ENCODE measurements at regions not wholly inside any gene's neighbourhood (a gene's known extent, or its start where the extent isn't known, plus 50 kb on each side); places are given as distances from the start of the nearest gene placed in this dataset.

DNA sequence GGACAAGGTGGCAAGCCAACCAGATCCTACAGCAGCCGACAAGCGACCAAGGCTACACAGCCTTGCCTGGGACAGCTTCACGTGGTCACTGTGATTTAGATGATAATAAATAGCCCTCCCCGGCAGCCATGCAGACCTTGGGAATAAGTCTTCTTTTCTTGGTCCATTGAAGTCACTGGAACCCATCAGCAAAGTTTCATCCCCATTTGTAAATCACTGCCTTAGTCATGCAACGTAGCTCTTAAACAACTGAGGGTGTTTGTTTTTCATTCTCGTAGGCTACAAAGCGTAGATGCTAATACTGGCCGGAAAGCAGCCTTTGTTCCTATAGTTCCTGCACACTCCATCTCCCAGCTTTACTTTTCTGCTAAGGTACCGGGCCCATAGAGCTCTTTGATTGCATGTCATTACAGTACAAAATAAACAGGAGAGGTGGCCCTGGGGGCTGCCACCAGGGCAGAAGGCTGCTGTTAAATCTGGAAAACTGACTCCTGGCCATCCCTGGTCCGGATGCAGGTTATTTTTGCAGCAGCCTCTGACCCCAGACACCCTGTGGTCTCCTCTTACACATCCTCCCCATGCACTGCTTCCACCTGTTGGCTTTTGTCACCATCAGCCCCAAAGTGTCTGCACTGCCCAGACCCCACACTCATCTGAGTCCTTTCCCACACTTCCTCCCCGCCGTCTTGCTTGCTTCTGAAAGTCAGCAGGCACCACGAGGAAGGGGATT is 105.5 kb downstream of the TOMM20 start:
- ChIA-PET POLR2A (interaction anchor here (0.5 to 1.0 kb wide), 4 partner anchors 11 to 479 kb away, joined by 3 to 4 read pairs (median 3); no protein-coding TSS in a partner anchor), CTCF (interaction anchor here (0.5 to 1.4 kb wide), 7 partner anchors 11 to 60 kb away, joined by 3 to 4 read pairs (median 3); no protein-coding TSS in a partner anchor)
- Histone ChIP-seq H3K4me3 (ENCODE audit: low read depth, low read length) (no peak overlapping the region), H3K9me3 (ENCODE audit: control insufficient read depth, insufficient read depth, low read depth, low read length) (no peaks in the 10 kb centered on the region), H3K36me3 (ENCODE audit: control insufficient read depth in 2 of 2, insufficient read depth in 1 of 2, low read length in 2 of 2) (no peaks in the 10 kb centered on the region), H3K27ac (ENCODE audit: extremely low read depth, low read depth, low read length) (no peak overlapping the region), H3K4me1 (ENCODE audit: control insufficient read depth, insufficient read depth, low read length) (no peaks in the 10 kb centered on the region)
- TF ChIP-seq, protein P1, sequence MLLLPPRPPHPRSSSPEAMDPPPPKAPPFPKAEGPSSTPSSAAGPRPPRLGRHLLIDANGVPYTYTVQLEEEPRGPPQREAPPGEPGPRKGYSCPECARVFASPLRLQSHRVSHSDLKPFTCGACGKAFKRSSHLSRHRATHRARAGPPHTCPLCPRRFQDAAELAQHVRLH (tag by site-specific recombination; IDR thresholded peaks at IDR 0.05) = no peak
- TF ChIP-seq SCRT2 (tag by site-specific recombination; IDR thresholded peaks at IDR 0.05) = peak; percentile 81
- TF ChIP-seq ZNF544 (tag by site-specific recombination; IDR thresholded peaks at IDR 0.05) = no peak
- no peak for TF ChIP-seq SP3 (tag by site-specific recombination; IDR thresholded peaks at IDR 0.05)

DNA sequence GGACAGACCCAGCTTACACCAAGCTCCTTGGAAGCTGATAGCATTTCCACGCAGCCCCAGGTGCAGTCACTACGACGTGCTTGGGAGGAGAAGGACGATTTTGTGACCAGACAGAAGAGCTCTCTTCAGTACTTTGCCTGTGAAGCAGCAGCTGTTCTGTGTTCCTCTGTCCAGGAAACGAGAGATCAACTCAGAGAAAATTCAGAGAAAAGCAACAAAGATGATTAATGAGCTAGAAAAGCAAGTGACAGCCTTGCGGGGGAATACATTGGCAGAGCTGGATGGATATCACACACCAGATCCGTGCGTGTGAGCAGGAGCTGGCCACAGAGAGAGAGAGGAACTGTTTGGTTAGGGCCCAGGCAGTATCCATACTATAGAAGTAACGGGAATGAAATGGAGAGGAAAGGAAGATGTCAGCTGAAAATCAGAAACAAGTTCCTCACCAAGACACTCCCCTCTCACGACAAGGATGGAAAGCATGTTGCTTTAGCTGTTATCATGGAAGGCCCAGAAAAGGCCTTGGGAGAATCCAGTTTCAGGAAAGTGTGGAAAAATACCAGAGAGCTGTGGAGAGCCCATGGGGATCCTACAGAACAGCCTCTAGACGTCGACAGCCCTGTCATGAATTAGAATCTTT is 106.2 kb downstream of the TOMM20 start:
- Histone ChIP-seq H3K36me3 (ENCODE audit: control insufficient read depth in 2 of 2, insufficient read depth in 1 of 2, low read length in 2 of 2) (no peaks in the 10 kb centered on the region), H3K9me3 (ENCODE audit: control insufficient read depth, insufficient read depth, low read depth, low read length) (no peaks in the 10 kb centered on the region), H3K27ac (ENCODE audit: extremely low read depth, low read depth, low read length) (no peak overlapping the region), H3K4me3 (ENCODE audit: low read depth, low read length) (no peak overlapping the region), H3K4me1 (ENCODE audit: control insufficient read depth, insufficient read depth, low read length) (no peaks in the 10 kb centered on the region)
- POLR2A ChIA-PET = interaction anchor here (0.5 to 1.0 kb wide), 3 partner anchors 11 to 95 kb away, joined by 3 to 4 read pairs (median 3); no protein-coding TSS in a partner anchor
- CTCF ChIA-PET = interaction anchor here (0.7 to 1.2 kb wide), 6 partner anchors 10 to 61 kb away, joined by 3 read pairs; no protein-coding TSS in a partner anchor
- TF ChIP-seq GLIS2 (tag by site-specific recombination; IDR thresholded peaks at IDR 0.05) (no peak), ZFHX2 (tag by site-specific recombination; conservative IDR thresholded peaks at IDR 0.05) (no peak), ZNF138 (tag by site-specific recombination; IDR thresholded peaks at IDR 0.05; ENCODE audit: borderline replicate concordance) (no peak), ZNF747 (tag by site-specific recombination; IDR thresholded peaks at IDR 0.05) (no peak), KLF9 (tag by site-specific recombination; IDR thresholded peaks at IDR 0.05; ENCODE audit: low read depth) (no peak), ZNF654 (tag by site-specific recombination; IDR thresholded peaks at IDR 0.05; ENCODE audit: low read depth) (no peak), ZNF248 (tag by site-specific recombination; IDR thresholded peaks at IDR 0.05) (no peak), IKZF3 (tag by site-specific recombination; IDR thresholded peaks at IDR 0.05) (no peak), ZNF335 (tag by site-specific recombination; conservative IDR thresholded peaks at IDR 0.05) (no peak), ZNF555 (tag by site-specific recombination; conservative IDR thresholded peaks at IDR 0.05) (no peak), ZNF354C (tag by site-specific recombination; IDR thresholded peaks at IDR 0.05; ENCODE audit: borderline replicate concordance, low read depth) (no peak)
- TF ChIP-seq, protein P2, sequence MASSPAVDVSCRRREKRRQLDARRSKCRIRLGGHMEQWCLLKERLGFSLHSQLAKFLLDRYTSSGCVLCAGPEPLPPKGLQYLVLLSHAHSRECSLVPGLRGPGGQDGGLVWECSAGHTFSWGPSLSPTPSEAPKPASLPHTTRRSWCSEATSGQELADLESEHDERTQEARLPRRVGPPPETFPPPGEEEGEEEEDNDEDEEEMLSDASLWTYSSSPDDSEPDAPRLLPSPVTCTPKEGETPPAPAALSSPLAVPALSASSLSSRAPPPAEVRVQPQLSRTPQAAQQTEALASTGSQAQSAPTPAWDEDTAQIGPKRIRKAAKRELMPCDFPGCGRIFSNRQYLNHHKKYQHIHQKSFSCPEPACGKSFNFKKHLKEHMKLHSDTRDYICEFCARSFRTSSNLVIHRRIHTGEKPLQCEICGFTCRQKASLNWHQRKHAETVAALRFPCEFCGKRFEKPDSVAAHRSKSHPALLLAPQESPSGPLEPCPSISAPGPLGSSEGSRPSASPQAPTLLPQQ (tag by site-specific recombination; IDR thresholded peaks at IDR 0.05) = no peak
- TF ChIP-seq, protein P3, sequence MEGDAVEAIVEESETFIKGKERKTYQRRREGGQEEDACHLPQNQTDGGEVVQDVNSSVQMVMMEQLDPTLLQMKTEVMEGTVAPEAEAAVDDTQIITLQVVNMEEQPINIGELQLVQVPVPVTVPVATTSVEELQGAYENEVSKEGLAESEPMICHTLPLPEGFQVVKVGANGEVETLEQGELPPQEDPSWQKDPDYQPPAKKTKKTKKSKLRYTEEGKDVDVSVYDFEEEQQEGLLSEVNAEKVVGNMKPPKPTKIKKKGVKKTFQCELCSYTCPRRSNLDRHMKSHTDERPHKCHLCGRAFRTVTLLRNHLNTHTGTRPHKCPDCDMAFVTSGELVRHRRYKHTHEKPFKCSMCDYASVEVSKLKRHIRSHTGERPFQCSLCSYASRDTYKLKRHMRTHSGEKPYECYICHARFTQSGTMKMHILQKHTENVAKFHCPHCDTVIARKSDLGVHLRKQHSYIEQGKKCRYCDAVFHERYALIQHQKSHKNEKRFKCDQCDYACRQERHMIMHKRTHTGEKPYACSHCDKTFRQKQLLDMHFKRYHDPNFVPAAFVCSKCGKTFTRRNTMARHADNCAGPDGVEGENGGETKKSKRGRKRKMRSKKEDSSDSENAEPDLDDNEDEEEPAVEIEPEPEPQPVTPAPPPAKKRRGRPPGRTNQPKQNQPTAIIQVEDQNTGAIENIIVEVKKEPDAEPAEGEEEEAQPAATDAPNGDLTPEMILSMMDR (tag by site-specific recombination; IDR thresholded peaks at IDR 0.05) = no peak
- TF ChIP-seq, protein P4, sequence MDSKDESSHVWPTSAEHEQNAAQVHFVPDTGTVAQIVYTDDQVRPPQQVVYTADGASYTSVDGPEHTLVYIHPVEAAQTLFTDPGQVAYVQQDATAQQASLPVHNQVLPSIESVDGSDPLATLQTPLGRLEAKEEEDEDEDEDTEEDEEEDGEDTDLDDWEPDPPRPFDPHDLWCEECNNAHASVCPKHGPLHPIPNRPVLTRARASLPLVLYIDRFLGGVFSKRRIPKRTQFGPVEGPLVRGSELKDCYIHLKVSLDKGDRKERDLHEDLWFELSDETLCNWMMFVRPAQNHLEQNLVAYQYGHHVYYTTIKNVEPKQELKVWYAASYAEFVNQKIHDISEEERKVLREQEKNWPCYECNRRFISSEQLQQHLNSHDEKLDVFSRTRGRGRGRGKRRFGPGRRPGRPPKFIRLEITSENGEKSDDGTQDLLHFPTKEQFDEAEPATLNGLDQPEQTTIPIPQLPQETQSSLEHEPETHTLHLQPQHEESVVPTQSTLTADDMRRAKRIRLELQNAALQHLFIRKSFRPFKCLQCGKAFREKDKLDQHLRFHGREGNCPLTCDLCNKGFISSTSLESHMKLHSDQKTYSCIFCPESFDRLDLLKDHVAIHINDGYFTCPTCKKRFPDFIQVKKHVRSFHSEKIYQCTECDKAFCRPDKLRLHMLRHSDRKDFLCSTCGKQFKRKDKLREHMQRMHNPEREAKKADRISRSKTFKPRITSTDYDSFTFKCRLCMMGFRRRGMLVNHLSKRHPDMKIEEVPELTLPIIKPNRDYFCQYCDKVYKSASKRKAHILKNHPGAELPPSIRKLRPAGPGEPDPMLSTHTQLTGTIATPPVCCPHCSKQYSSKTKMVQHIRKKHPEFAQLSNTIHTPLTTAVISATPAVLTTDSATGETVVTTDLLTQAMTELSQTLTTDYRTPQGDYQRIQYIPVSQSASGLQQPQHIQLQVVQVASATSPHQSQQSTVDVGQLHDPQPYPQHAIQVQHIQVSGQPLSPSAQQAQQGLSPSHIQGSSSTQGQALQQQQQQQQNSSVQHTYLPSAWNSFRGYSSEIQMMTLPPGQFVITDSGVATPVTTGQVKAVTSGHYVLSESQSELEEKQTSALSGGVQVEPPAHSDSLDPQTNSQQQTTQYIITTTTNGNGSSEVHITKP (tag by site-specific recombination; IDR thresholded peaks at IDR 0.05) = no peak
- TF ChIP-seq, protein P5, sequence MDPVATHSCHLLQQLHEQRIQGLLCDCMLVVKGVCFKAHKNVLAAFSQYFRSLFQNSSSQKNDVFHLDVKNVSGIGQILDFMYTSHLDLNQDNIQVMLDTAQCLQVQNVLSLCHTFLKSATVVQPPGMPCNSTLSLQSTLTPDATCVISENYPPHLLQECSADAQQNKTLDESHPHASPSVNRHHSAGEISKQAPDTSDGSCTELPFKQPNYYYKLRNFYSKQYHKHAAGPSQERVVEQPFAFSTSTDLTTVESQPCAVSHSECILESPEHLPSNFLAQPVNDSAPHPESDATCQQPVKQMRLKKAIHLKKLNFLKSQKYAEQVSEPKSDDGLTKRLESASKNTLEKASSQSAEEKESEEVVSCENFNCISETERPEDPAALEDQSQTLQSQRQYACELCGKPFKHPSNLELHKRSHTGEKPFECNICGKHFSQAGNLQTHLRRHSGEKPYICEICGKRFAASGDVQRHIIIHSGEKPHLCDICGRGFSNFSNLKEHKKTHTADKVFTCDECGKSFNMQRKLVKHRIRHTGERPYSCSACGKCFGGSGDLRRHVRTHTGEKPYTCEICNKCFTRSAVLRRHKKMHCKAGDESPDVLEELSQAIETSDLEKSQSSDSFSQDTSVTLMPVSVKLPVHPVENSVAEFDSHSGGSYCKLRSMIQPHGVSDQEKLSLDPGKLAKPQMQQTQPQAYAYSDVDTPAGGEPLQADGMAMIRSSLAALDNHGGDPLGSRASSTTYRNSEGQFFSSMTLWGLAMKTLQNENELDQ (tag by site-specific recombination; IDR thresholded peaks at IDR 0.05; ENCODE audit: low read depth) = no peak
- TF ChIP-seq, protein P6, sequence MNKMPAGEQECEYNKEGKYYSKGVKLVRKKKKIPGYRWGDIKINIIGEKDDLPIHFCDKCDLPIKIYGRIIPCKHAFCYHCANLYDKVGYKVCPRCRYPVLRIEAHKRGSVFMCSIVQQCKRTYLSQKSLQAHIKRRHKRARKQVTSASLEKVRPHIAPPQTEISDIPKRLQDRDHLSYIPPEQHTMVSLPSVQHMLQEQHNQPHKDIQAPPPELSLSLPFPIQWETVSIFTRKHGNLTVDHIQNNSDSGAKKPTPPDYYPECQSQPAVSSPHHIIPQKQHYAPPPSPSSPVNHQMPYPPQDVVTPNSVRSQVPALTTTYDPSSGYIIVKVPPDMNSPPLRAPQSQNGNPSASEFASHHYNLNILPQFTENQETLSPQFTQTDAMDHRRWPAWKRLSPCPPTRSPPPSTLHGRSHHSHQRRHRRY (tag by site-specific recombination; IDR thresholded peaks at IDR 0.05) = no peak

All from HEK293 (cell line).